HEK293 (cell line): ENCODE measurements at regions not wholly inside any gene's neighbourhood (a gene's known extent, or its start where the extent isn't known, plus 50 kb on each side); places are given as distances from the start of the nearest gene placed in this dataset.

Source experiments
- CTCF ChIA-PET: fragments of 350-600 bp; formaldehyde crosslinking; extraction: SDS; loops from one replicate; lab custom pipeline; 2021; ENCODE audit warnings: antibody characterized with exemption; lab: Yijun Ruan, JAX
- POLR2A ChIA-PET: fragments of 300-600 bp; formaldehyde crosslinking; extraction: SDS; loops from one replicate; lab custom pipeline; 2020; ENCODE audit warnings: antibody characterized with exemption, inconsistent platforms; lab: Yijun Ruan, JAX
- H3K27ac ChIP-seq: fragments of 200-500 bp; sonication (Bioruptor generic); 2 replicates; pipeline ENCODE4 v1.5.1; 2014; ENCODE audit warnings: low read depth, low read length, control low read depth, inconsistent platforms; ENCODE audit errors: extremely low read depth
- H3K36me3 ChIP-seq, 2 experiments: fragments of 200-500 bp in 1 of 2; sonication (Bioruptor generic) in 1 of 2; 1 replicate in 1 of 2; 2 replicates in 1 of 2; pipeline ENCODE4 v1.5.1; 2014 to 2017; ENCODE audit warnings: inconsistent platforms in 2 of 2, low read length in 2 of 2; ENCODE audit not compliant: control insufficient read depth in 2 of 2, insufficient read depth in 1 of 2
- H3K4me1 ChIP-seq: fragments of 200-500 bp; sonication (Bioruptor generic); 2 replicates; pipeline ENCODE4 v1.5.1; 2014; ENCODE audit warnings: mild to moderate bottlenecking, low read length, inconsistent platforms; ENCODE audit not compliant: control insufficient read depth, insufficient read depth
- H3K4me3 ChIP-seq: 2 replicates; pipeline ENCODE4 v1.5.1; 2011; ENCODE audit warnings: low read depth, mild to moderate bottlenecking, control low read depth, low read length, moderate library complexity
- H3K9me3 ChIP-seq: fragments of 200-500 bp; sonication (Bioruptor generic); 2 replicates; pipeline ENCODE4 v1.5.1; 2014; ENCODE audit warnings: low read depth, low read length, inconsistent platforms; ENCODE audit not compliant: control insufficient read depth, insufficient read depth
- EGR2 ChIP-seq: fragments of 450-650 bp; formaldehyde crosslinking; IDR thresholded peaks from 2 replicates; pipeline ENCODE4 v1.5.1; 2016; ENCODE audit warnings: low read depth, missing biosample characterization, missing genetic modification characterization
- PRDM4 ChIP-seq: fragments of 450-650 bp; formaldehyde crosslinking; IDR thresholded peaks from 2 replicates; pipeline ENCODE4 v1.5.1; 2017; ENCODE audit warnings: missing biosample characterization, missing genetic modification characterization
- RBAK ChIP-seq: fragments of 450-650 bp; formaldehyde crosslinking; IDR thresholded peaks from 2 replicates; pipeline ENCODE4 v1.5.1; 2016; ENCODE audit warnings: missing biosample characterization, missing genetic modification characterization
- ZBTB10 ChIP-seq: fragments of 450-650 bp; formaldehyde crosslinking; IDR thresholded peaks from 2 replicates; pipeline ENCODE4 v1.5.1; 2016; ENCODE audit warnings: missing biosample characterization, missing genetic modification characterization
- ZNF133 ChIP-seq: fragments of 450-650 bp; formaldehyde crosslinking; IDR thresholded peaks from 2 replicates; pipeline ENCODE4 v1.5.1; 2016; ENCODE audit warnings: missing biosample characterization, missing genetic modification characterization
- ZNF174 ChIP-seq: fragments of 450-650 bp; formaldehyde crosslinking; IDR thresholded peaks from 2 replicates; pipeline ENCODE4 v1.5.0; 2017; ENCODE audit warnings: missing biosample characterization, mild to moderate bottlenecking, missing genetic modification characterization
- ZNF2 ChIP-seq: fragments of 450-650 bp; formaldehyde crosslinking; IDR thresholded peaks from 2 replicates; pipeline ENCODE4 v1.5.1; 2016; ENCODE audit warnings: missing biosample characterization, missing genetic modification characterization
- ZNF311 ChIP-seq: fragments of 450-650 bp; formaldehyde crosslinking; IDR thresholded peaks from 2 replicates; pipeline ENCODE4 v1.5.1; 2017; ENCODE audit warnings: missing biosample characterization, missing genetic modification characterization, borderline replicate concordance
- ZNF501 ChIP-seq: fragments of 450-650 bp; formaldehyde crosslinking; IDR thresholded peaks from 2 replicates; pipeline ENCODE4 v1.5.1; 2016; ENCODE audit warnings: missing biosample characterization, missing genetic modification characterization
- ZNF514 ChIP-seq: fragments of 450-650 bp; formaldehyde crosslinking; IDR thresholded peaks from 2 replicates; pipeline ENCODE4 v1.5.1; 2016; ENCODE audit warnings: missing biosample characterization, missing genetic modification characterization
- ZNF580 ChIP-seq: fragments of 450-650 bp; formaldehyde crosslinking; IDR thresholded peaks from 2 replicates; pipeline ENCODE4 v1.5.1; 2016; ENCODE audit warnings: missing biosample characterization, missing genetic modification characterization
- ZNF654 ChIP-seq: fragments of 450-650 bp; formaldehyde crosslinking; IDR thresholded peaks from 2 replicates; pipeline ENCODE4 v1.5.1; 2016; ENCODE audit warnings: low read depth, missing biosample characterization, missing genetic modification characterization
- ZNF707 ChIP-seq: fragments of 450-650 bp; formaldehyde crosslinking; IDR thresholded peaks from 2 replicates; pipeline ENCODE4 v1.5.1; 2016; ENCODE audit warnings: missing biosample characterization, missing genetic modification characterization
- ZNF768 ChIP-seq: fragments of 450-650 bp; formaldehyde crosslinking; IDR thresholded peaks from 2 replicates; pipeline ENCODE4 v1.5.1; 2018; ENCODE audit warnings: missing biosample characterization, mild to moderate bottlenecking, missing genetic modification characterization
- ZSCAN16 ChIP-seq: fragments of 450-650 bp; formaldehyde crosslinking; IDR thresholded peaks from 2 replicates; pipeline ENCODE4 v1.5.1; 2016; ENCODE audit warnings: missing biosample characterization, missing genetic modification characterization
- TF ChIP-seq, protein P1 (sequence below): fragments of 450-650 bp; formaldehyde crosslinking; IDR thresholded peaks from 2 replicates; pipeline ENCODE4 v1.5.1; 2016; ENCODE audit warnings: missing biosample characterization, missing genetic modification characterization

DNA sequence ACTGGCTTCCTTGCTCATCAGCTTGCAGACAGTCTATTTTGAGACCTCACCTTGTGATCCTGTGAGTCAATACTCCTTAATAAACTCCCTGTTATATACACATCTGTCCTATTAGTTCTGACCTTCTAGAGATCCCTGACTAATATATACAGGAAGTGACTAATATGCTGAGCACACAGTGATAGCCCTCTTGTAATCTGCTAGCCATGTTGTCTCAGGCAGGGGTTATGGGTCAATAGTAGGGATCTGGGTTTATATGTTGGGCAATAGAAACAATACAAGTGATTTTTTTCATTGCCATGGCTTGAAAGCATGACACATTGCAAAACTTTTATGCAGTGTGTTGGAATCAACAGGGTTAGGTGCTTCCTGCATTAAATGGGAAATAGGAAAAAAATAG, 562.2 kb downstream of the GALC start:
- no peaks in the 10 kb centered on the region for H3K4me1 ChIP-seq
- POLR2A ChIA-PET = no interaction called here
- TF ChIP-seq ZNF707 (tag by site-specific recombination) = no peak
- no peak for TF ChIP-seq ZNF133 (tag by site-specific recombination)
- TF ChIP-seq ZNF768 = no peak
- no peak overlapping the region for H3K27ac ChIP-seq
- no peak overlapping the region for H3K4me3 ChIP-seq
- CTCF ChIA-PET = no interaction called here
- H3K9me3 ChIP-seq = no peaks in the 10 kb centered on the region
- H3K36me3 ChIP-seq = no peaks in the 10 kb centered on the region

DNA sequence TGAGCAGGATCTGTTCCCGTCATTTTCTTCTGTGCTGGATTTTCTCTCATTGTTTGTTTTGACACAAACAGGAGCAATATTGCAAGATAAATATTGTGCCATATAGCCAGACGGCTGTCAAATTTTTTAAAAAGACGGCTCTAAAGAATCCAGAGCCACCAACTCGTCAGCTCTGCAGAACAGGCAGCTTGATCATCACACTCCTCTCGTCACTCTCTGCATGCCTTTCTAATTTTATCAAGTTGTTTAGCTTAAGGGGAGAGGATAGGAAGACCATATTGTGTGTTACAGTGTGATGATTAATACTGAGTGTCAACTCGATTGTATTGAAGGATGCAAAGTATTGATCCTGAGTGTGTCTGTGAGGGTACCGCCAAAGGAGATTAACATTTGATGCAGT, 562.8 kb downstream of the GALC start:
- TF ChIP-seq ZSCAN16 (tag by site-specific recombination) (no peak), EGR2 (tag by site-specific recombination) (no peak), ZBTB10 (tag by site-specific recombination) (no peak), PRDM4 (no peak), ZNF654 (no peak), ZNF2 (tag by site-specific recombination) (no peak), ZNF580 (tag by site-specific recombination) (no peak)
- CTCF ChIA-PET = no interaction called here

DNA sequence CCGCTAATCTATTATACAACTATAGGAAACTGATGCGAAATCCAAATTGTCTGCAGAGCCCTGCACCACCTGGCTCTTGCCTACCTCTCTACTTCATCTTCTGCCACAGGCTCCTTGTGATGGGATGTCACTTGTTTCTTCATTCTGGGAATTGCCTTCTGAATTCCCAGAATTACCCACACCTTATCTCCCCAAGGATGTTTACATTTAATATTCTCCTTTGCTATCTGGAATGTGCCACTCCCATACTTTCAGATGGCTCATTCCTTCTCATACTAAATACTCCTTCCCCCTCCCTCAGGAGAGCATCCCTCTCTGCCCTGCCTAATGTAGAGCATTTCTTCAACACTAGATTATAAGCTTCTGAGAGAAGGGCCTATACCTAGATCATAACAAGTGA, 573.1 kb downstream of the GALC start:
- no peak for TF ChIP-seq RBAK (tag by site-specific recombination)
- TF ChIP-seq ZNF514 (tag by site-specific recombination) = no peak
- TF ChIP-seq, protein P1, sequence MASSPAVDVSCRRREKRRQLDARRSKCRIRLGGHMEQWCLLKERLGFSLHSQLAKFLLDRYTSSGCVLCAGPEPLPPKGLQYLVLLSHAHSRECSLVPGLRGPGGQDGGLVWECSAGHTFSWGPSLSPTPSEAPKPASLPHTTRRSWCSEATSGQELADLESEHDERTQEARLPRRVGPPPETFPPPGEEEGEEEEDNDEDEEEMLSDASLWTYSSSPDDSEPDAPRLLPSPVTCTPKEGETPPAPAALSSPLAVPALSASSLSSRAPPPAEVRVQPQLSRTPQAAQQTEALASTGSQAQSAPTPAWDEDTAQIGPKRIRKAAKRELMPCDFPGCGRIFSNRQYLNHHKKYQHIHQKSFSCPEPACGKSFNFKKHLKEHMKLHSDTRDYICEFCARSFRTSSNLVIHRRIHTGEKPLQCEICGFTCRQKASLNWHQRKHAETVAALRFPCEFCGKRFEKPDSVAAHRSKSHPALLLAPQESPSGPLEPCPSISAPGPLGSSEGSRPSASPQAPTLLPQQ (tag by site-specific recombination) = no peak
- no peak for TF ChIP-seq ZNF174 (tag by site-specific recombination)
- no peak for TF ChIP-seq ZNF501
- no peak for TF ChIP-seq ZNF311 (tag by site-specific recombination)
- TF ChIP-seq, all 188 proteins: peak for 0
- no peaks in the 10 kb centered on the region for H3K9me3 ChIP-seq
- H3K36me3 ChIP-seq = no peaks in the 10 kb centered on the region
- H3K27ac ChIP-seq = no peak overlapping the region
- ChIA-PET CTCF (no interaction called here), POLR2A (no interaction called here)
- no peaks in the 10 kb centered on the region for H3K4me1 ChIP-seq
- H3K4me3 ChIP-seq = no peak overlapping the region

More for the DNA sequence above, 562.8 kb downstream of the GALC start:
- Histone ChIP-seq H3K4me1 (no peaks in the 10 kb centered on the region), H3K9me3 (no peaks in the 10 kb centered on the region), H3K27ac (no peak overlapping the region), H3K36me3 (no peaks in the 10 kb centered on the region), H3K4me3 (no peak overlapping the region)
- POLR2A ChIA-PET = no interaction called here
